GM13976 (cell line): ENCODE measurements at regions not wholly inside any gene's neighbourhood (a gene's known extent, or its start where the extent isn't known, plus 50 kb on each side); places are given as distances from the start of the nearest gene placed in this dataset.

Source experiments
- DNase-seq: peaks from one replicate; pipeline ENCODE4 v3.0.0; 2012; ENCODE audit warnings: low spot score
- in situ Hi-C: fragments of 300-500 bp; cut with MboI; formaldehyde crosslinking; loops from one replicate; pipeline ENCODE4 v1.12.0; 2022; ENCODE audit warnings: low sequenced_read_pairs, mixed read lengths, inconsistent platforms; ENCODE audit not compliant: unreplicated experiment
- TF ChIP-seq, protein P1 (sequence below): IDR thresholded peaks from 2 replicates; pipeline ENCODE4 v1.5.1; 2012; ENCODE audit warnings: borderline replicate concordance, mild to moderate bottlenecking; ENCODE audit not compliant: insufficient read depth; ENCODE audit errors: extremely low read depth, missing control alignments, control extremely low read depth

DNA sequence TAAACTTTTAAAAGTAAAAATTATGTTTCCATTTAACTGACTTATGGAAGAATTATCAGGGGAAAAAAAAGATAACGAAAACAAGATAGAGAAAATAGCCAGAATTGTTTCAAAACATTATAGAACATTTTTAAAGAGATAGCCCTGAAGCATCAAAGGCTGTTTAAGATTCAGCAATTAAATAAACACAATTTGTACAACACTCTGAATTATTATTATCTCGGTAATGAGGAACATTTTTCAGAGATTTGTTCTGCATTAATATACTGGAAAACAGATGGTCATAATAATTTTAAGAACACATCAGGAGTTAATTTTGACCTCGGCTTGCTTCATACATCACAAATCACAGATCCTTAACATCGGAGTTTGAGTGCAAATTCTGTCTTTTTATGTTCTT is 643.8 kb downstream of the SORCS1 start:
- TF ChIP-seq, protein P1, sequence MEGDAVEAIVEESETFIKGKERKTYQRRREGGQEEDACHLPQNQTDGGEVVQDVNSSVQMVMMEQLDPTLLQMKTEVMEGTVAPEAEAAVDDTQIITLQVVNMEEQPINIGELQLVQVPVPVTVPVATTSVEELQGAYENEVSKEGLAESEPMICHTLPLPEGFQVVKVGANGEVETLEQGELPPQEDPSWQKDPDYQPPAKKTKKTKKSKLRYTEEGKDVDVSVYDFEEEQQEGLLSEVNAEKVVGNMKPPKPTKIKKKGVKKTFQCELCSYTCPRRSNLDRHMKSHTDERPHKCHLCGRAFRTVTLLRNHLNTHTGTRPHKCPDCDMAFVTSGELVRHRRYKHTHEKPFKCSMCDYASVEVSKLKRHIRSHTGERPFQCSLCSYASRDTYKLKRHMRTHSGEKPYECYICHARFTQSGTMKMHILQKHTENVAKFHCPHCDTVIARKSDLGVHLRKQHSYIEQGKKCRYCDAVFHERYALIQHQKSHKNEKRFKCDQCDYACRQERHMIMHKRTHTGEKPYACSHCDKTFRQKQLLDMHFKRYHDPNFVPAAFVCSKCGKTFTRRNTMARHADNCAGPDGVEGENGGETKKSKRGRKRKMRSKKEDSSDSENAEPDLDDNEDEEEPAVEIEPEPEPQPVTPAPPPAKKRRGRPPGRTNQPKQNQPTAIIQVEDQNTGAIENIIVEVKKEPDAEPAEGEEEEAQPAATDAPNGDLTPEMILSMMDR, result no peak
- in situ Hi-C loops, result no loop called here
- DNase-seq, result no peak

DNA sequence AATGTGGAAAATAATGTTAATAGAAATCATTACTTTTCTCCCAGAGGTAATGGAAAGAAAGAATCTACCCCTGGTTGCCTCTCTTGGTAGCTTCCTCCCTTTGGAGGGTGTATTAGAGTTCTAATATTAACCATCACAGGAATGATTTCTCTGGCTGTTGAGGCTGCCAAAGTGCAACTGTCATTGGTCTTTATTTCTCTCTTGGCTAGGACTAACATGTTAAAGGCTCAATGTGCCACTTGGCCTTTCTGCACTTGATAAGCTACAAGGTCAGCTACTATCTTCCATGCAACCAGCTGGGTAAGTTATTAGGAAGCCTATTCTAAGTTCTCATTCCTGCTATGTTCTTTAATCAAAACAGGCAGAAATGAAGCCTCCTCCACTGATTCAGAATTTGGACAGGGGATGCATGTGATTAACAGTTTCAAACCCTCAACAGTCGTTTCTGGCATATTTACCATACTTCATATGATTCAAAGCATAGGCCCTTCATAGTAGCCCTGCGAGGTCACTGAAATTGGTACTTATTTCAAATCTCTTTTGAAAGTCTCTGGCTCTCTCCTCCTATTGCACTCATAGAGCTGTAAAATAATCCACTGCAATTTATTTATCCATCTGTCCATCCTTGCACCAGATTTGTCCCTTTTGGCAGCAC is 645.0 kb downstream of the SORCS1 start:
- DNase-seq, result no peak
- in situ Hi-C loops, result no loop called here
- TF ChIP-seq, protein P1, result no peak

DNA sequence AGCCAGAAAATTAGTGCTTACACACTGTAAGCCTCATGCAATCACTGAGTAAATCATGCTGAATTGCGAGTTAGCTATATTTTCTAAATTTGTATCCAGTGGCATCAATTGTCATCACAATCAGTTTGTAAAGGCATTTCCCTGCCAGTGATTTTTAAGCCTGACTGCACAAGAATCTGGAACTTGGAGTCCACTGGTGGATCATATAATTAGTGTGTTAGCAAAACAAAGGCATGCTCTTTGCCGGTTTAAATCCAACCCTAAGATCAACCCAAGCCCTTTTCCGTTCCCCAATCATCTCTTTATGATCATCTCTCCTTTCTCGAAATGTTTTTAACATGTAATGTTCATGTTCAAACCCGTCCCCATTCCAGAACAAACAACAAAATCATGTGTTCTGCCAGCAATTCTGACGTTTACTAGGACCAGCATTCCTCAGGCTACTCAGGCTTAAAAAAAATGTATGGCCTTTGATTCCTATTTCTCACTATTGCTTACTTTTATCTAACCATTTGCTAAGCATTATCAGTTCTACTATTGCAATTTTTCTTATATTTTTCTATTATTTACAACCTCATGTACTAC is 649.2 kb downstream of the SORCS1 start:
- in situ Hi-C loops, result no loop called here
- TF ChIP-seq, protein P1, result no peak
- no peak for DNase-seq

- DNase-seq, result no peak
- TF ChIP-seq, protein P1, result no peak
- in situ Hi-C loops, result no loop called here
Measured at GRCh38 chr10:106513352-106513771, 651.1 kb downstream of the SORCS1 start.

DNA sequence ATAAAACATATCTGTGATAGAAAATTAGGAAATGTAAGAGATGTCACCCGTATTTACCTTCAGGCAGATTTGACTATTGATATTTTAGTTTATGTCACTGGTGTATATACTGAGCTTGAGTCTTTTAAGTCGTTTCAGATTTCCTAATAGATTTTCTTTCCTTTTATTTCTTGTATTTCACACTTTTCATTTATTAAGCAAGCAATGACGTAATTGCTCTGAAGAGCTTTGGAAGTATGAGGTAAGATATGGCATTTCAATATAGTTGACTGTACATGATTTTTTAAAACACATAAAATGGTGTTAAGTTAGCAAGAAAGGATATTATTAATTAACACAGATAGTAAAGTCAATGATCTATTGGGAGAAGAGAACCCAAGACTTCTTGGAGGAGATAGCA is 652.6 kb downstream of the SORCS1 start:
- no peak for DNase-seq
- TF ChIP-seq, protein P1, result no peak
- in situ Hi-C loops, result no loop called here

DNA sequence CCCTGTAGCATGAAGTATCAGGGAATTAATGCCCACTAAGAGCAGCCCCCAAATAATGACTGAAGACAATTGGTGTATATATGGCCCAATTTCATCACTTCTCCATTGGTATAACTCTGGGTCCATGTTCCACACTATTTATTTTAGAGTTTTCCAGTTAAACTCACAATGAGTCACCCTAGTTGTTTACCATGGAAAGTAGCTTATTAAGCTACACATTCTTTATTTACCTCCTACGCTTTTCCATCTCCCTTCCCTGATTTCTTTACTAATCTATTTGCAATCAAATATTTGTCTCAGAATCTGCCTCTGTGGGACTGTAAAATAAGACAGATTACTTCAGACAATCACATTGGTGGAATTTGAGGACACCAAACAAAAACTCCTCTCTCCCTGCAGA is 655.6 kb downstream of the SORCS1 start:
- in situ Hi-C loops, result no loop called here
- no peak for DNase-seq
- TF ChIP-seq, protein P1, result no peak
